GM12878 (cell line): ENCODE measurements at regions not wholly inside any gene's neighbourhood (a gene's known extent, or its start where the extent isn't known, plus 50 kb on each side); places are given as distances from the start of the nearest gene placed in this dataset.
"Not testable (repeated sequence)": the region's sequence is repeated elsewhere in the genome, so short reads cannot be mapped to it uniquely, and the experiment has no call there.

Experiments used
- ATAC-seq: fragments of 200-7000 bp; cut with Tn5 transposase; 3 replicates; pipeline ENCODE4 v1.9.1; 2020; ENCODE audit warnings: mild to moderate bottlenecking, moderate library complexity
- BruUV-seq: library from RNA; stranded (reverse); fragments of 400-500 nt; replicated peaks from 2 replicates; lab custom pipeline; 2021; lab: Mats Ljungman, UMichigan
- CTCF ChIA-PET: fragments of 300-600 bp; sonication (Branson Sonifier 250); formaldehyde crosslinking; extraction: SDS; loops from one replicate; lab custom pipeline; 2021; ENCODE audit warnings: inconsistent platforms; lab: Yijun Ruan, JAX
- POLR2A ChIA-PET: fragments of 350-600 bp; formaldehyde crosslinking; extraction: SDS; loops from one replicate; lab custom pipeline; 2021; ENCODE audit warnings: inconsistent platforms; lab: Charles Lee
- RAD21 ChIA-PET: fragments of 300-600 bp; sonication (Branson Sonifier 250); formaldehyde crosslinking; loops from one replicate; lab custom pipeline; 2023; ENCODE audit warnings: antibody characterized with exemption; ENCODE audit not compliant: unreplicated experiment; lab: Charles Lee
- SMC1A ChIA-PET: fragments of 300-600 bp; sonication (Branson Sonifier 250); formaldehyde crosslinking; loops from one replicate; lab custom pipeline; 2023; ENCODE audit not compliant: unreplicated experiment, uncharacterized antibody; lab: Charles Lee
- DNase-seq: peaks from one replicate; pipeline ENCODE4 v3.0.0-alpha.2; 2011; ENCODE audit warnings: low read depth, low spot score
- FAIRE-seq: peaks from 3 replicates; lab custom pipeline; 2011; peaks lifted over from hg19 to GRCh38; lab: Jason Lieb, UNC
- H2AFZ ChIP-seq: 2 replicates; pipeline ENCODE4 v1.6.0; 2011; ENCODE audit warnings: low read depth, low read length, control low read depth; ENCODE audit not compliant: control insufficient read depth
- H3K27ac ChIP-seq: 2 replicates; pipeline ENCODE4 v1.5.1; 2011; ENCODE audit warnings: control low read depth; ENCODE audit not compliant: control insufficient read depth, insufficient read depth
- H3K27me3 ChIP-seq, 2 experiments: replicated peaks in 1 of 2; 2 replicates each; pipeline versions ENCODE4 v1.6.0 to v1.6.1; 2011; ENCODE audit warnings: low read length in 1 of 2; ENCODE audit not compliant: control insufficient read depth in 2 of 2, insufficient read depth in 2 of 2
- H3K36me3 ChIP-seq, 2 experiments: 2 replicates each; pipeline ENCODE4 v1.5.1; 2011; ENCODE audit warnings: low read length in 1 of 2; ENCODE audit not compliant: control insufficient read depth in 2 of 2, insufficient read depth in 2 of 2
- H3K4me1 ChIP-seq: 2 replicates; pipeline ENCODE4 v1.6.1; 2011; ENCODE audit warnings: mild to moderate bottlenecking, low read length, moderate library complexity, mixed read lengths; ENCODE audit not compliant: control insufficient read depth, insufficient read depth
- H3K4me2 ChIP-seq: 2 replicates; pipeline ENCODE4 v1.6.0; 2011; ENCODE audit warnings: control low read depth; ENCODE audit not compliant: control insufficient read depth, insufficient read depth
- H3K4me3 ChIP-seq: fragments of 200-600 bp; sonication (generic); 2 replicates; pipeline ENCODE4 v1.5.1; 2016
- H3K79me2 ChIP-seq: 2 replicates; pipeline ENCODE4 v1.6.0; 2011; ENCODE audit warnings: low read length; ENCODE audit not compliant: control insufficient read depth, insufficient read depth
- H3K9ac ChIP-seq: 2 replicates; pipeline ENCODE4 v1.8.0; 2011; ENCODE audit warnings: low read length, control low read depth, mixed read lengths; ENCODE audit not compliant: control insufficient read depth, insufficient read depth
- H3K9me3 ChIP-seq: replicated peaks from 3 replicates; pipeline ENCODE4 v1.5.1; 2011; ENCODE audit warnings: mild to moderate bottlenecking, low read length; ENCODE audit not compliant: control insufficient read depth, insufficient read depth
- H4K20me1 ChIP-seq: 2 replicates; pipeline ENCODE4 v1.6.0; 2011; ENCODE audit not compliant: control insufficient read depth, insufficient read depth
- CHD2 ChIP-seq: IDR thresholded peaks from 2 replicates; pipeline ENCODE4 v1.6.1; 2011; ENCODE audit warnings: low read depth, low read length, improper control_type of control experiment, borderline replicate concordance
- CREB1 ChIP-seq: IDR thresholded peaks from 2 replicates; pipeline ENCODE4 v1.6.1; 2012; ENCODE audit warnings: low read depth, mild to moderate bottlenecking, inconsistent platforms
- IRF4 ChIP-seq: IDR thresholded peaks from 2 replicates; pipeline ENCODE4 v1.6.1; 2011; ENCODE audit warnings: low read depth, low read length
- MTA2 ChIP-seq: fragments of 450-650 bp; IDR thresholded peaks from 2 replicates; pipeline ENCODE4 v1.6.1; 2016; ENCODE audit warnings: low read depth, mild to moderate bottlenecking, moderate library complexity
- RB1 ChIP-seq: fragments of 450-650 bp; formaldehyde crosslinking; IDR thresholded peaks from 2 replicates; pipeline ENCODE4 v1.6.1; 2017; ENCODE audit warnings: mild to moderate bottlenecking, borderline replicate concordance
- TAF1 ChIP-seq: IDR thresholded peaks from 2 replicates; pipeline ENCODE4 v1.6.1; 2011; ENCODE audit warnings: mild to moderate bottlenecking, low read depth, low read length, borderline replicate concordance
- ZNF384 ChIP-seq: IDR thresholded peaks from 2 replicates; pipeline ENCODE4 v1.6.1; 2012; ENCODE audit warnings: low read depth, mild to moderate bottlenecking, low read length, improper control_type of control experiment, borderline replicate concordance
- WGBS: methylation state at CpG from one replicate; pipeline ENCODE4 v1.1.6; 2016; ENCODE audit warnings: low lambda C conversion rate; ENCODE audit not compliant: insufficient replicate concordance, insufficient coverage; ENCODE audit errors: missing lambda C conversion rate; 5-methylcytosine and 5-hydroxymethylcytosine counted together
- in situ Hi-C: fragments of 300-500 bp; cut with MboI; formaldehyde crosslinking; loops from 9 replicates; pipeline ENCODE4 v1.14.3; 2018; ENCODE audit warnings: mixed read lengths
- intact Hi-C: fragments of 100-400 bp; cut with micrococcal nuclease; formaldehyde crosslinking; loops from one replicate; pipeline ENCODE4 v1.14.2; 2022; ENCODE audit not compliant: unreplicated experiment
- TF ChIP-seq, protein P1 (sequence below): IDR thresholded peaks from 2 replicates; pipeline ENCODE4 v1.6.1; 2012; ENCODE audit warnings: low read depth, low read length, improper control_type of control experiment
- TF ChIP-seq, protein P2 (sequence below): fragments of 450-650 bp; formaldehyde crosslinking; IDR thresholded peaks from 2 replicates; pipeline ENCODE4 v1.5.0; 2022; ENCODE audit warnings: mild to moderate bottlenecking, missing genetic modification characterization
- TF ChIP-seq, protein P3 (sequence below): fragments of 450-650 bp; IDR thresholded peaks from 2 replicates; pipeline ENCODE4 v1.6.1; 2016; ENCODE audit warnings: mild to moderate bottlenecking

DNA sequence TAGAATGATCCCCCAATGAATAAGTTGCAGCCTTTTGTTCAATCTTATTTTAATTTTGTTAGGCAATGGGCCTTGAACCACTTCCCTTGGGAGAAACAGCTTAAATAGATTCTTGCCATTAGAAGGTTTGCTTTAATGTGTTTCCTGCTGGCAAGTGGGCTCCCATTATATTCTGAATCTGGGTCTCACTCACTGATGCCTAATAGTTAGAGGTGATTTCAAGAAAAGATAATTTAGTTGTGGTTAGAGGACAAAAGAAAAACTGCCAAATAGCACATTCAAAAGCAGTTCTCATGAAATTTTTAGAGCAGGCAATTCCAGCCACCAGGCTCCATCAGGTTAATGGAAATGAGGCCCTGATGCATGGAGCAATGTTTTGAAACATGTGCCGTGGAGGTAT is 362.6 kb upstream of the CHORDC1 start (continued):
- TF ChIP-seq, protein P1, sequence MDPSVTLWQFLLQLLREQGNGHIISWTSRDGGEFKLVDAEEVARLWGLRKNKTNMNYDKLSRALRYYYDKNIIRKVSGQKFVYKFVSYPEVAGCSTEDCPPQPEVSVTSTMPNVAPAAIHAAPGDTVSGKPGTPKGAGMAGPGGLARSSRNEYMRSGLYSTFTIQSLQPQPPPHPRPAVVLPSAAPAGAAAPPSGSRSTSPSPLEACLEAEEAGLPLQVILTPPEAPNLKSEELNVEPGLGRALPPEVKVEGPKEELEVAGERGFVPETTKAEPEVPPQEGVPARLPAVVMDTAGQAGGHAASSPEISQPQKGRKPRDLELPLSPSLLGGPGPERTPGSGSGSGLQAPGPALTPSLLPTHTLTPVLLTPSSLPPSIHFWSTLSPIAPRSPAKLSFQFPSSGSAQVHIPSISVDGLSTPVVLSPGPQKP, result no peak
- TF ChIP-seq CHD2 (no peak), CREB1 (no peak), MTA2 (no peak)

DNA sequence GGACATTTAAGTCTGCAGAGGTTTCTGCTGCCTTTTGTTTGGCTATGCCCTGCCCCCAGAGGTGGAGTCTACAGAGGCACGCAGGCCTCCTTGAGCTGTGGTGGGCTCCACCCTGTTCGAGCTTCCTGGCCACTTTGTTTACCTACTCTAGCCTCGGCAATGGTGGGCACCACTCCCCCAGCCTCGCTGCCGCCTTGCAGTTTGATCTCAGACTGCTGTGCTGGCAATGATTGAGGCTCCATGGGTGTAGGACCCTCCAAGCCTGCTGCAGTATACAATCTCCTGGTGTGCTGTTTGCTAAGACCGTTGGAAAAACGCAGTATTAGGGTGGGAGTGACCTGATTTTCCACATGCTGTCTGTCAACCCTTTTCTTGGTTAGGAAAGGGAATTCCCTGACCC is 360.1 kb upstream of the CHORDC1 start:
- RAD21 ChIA-PET, SMC1A ChIA-PET: not testable (repeated sequence)

DNA sequence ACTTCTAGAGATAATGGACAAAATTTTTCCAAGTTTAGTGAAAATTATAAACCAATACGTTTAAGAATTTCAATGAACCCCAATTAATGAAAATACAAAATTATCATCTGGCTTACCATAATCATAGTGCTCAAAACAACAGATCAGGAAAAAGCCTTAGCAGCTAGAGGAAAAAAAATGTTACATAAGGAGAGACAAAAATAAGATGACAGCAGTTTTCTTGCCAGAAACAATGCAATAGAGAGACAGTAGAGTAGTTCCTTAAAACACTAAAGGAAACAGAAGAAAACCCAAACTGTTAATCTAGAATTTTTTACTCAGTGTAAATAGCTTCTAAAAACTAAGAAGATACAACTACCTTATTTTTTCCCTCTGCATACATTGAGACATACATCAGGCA is 341.7 kb upstream of the CHORDC1 start:
- SMC1A ChIA-PET, result interaction anchor here (1.0 kb wide), 1 partner anchor 21 kb away, joined by 3 read pairs; no protein-coding TSS in a partner anchor
- RAD21 ChIA-PET, result interaction anchor here (1.5 kb wide), 1 partner anchor 75 kb away, joined by 4 read pairs; no protein-coding TSS in a partner anchor
- no peak overlapping the region for H3K9ac ChIP-seq
- no peaks in the 10 kb centered on the region for H4K20me1 ChIP-seq
- POLR2A ChIA-PET, result no interaction called here
- H3K4me2 ChIP-seq, result no peak overlapping the region
- DNase-seq (no peak), FAIRE-seq (no peak), ATAC-seq (no peak)
- 0% methylated on average over 1 of the region's 1 CpG for WGBS
- no peaks in the 10 kb centered on the region for H3K79me2 ChIP-seq
- H3K27ac ChIP-seq, result no peak overlapping the region
- H3K36me3 ChIP-seq, result no peaks in the 10 kb centered on the region
- no peak overlapping the region for H2AFZ ChIP-seq
- intact Hi-C loops (no loop called here), in situ Hi-C loops (no loop called here)
- no peak overlapping the region for H3K4me3 ChIP-seq
- CTCF ChIA-PET, result interaction anchor here (1.0 to 1.9 kb wide), 2 partner anchors 12 to 18 kb away, joined by 3 to 6 read pairs; no protein-coding TSS in a partner anchor
- H3K27me3 ChIP-seq, result no peaks in the 10 kb centered on the region
- H3K9me3 ChIP-seq, result no peaks in the 10 kb centered on the region
- BruUV-seq, result no TSS peak
- H3K4me1 ChIP-seq, result no peaks in the 10 kb centered on the region
- TF ChIP-seq TAF1, result no peak
- no peak for TF ChIP-seq CREB1
- TF ChIP-seq ZNF384, result no peak
- TF ChIP-seq, protein P2, sequence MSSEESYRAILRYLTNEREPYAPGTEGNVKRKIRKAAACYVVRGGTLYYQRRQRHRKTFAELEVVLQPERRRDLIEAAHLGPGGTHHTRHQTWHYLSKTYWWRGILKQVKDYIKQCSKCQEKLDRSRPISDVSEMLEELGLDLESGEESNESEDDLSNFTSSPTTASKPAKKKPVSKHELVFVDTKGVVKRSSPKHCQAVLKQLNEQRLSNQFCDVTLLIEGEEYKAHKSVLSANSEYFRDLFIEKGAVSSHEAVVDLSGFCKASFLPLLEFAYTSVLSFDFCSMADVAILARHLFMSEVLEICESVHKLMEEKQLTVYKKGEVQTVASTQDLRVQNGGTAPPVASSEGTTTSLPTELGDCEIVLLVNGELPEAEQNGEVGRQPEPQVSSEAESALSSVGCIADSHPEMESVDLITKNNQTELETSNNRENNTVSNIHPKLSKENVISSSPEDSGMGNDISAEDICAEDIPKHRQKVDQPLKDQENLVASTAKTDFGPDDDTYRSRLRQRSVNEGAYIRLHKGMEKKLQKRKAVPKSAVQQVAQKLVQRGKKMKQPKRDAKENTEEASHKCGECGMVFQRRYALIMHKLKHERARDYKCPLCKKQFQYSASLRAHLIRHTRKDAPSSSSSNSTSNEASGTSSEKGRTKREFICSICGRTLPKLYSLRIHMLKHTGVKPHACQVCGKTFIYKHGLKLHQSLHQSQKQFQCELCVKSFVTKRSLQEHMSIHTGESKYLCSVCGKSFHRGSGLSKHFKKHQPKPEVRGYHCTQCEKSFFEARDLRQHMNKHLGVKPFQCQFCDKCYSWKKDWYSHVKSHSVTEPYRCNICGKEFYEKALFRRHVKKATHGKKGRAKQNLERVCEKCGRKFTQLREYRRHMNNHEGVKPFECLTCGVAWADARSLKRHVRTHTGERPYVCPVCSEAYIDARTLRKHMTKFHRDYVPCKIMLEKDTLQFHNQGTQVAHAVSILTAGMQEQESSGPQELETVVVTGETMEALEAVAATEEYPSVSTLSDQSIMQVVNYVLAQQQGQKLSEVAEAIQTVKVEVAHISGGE (CRISPR knock-in tag), result no peak
- TF ChIP-seq, protein P3, sequence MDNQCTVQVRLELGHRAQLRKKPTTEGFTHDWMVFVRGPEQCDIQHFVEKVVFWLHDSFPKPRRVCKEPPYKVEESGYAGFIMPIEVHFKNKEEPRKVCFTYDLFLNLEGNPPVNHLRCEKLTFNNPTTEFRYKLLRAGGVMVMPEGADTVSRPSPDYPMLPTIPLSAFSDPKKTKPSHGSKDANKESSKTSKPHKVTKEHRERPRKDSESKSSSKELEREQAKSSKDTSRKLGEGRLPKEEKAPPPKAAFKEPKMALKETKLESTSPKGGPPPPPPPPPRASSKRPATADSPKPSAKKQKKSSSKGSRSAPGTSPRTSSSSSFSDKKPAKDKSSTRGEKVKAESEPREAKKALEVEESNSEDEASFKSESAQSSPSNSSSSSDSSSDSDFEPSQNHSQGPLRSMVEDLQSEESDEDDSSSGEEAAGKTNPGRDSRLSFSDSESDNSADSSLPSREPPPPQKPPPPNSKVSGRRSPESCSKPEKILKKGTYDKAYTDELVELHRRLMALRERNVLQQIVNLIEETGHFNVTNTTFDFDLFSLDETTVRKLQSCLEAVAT, result no peak
- TF ChIP-seq RB1, result no peak
- no peak for TF ChIP-seq IRF4

More for the DNA sequence above, 360.1 kb upstream of the CHORDC1 start:
- H3K27me3 ChIP-seq, H3K9ac ChIP-seq, BruUV-seq, POLR2A ChIA-PET, H3K9me3 ChIP-seq, H4K20me1 ChIP-seq, ATAC-seq, H2AFZ ChIP-seq, FAIRE-seq, intact Hi-C loops, DNase-seq, in situ Hi-C loops, H3K79me2 ChIP-seq, H3K36me3 ChIP-seq, H3K4me3 ChIP-seq, H3K4me1 ChIP-seq, H3K4me2 ChIP-seq, H3K27ac ChIP-seq: not testable (repeated sequence)
- WGBS, result 22% methylated on average over 7 of the region's 7 CpGs
- CTCF ChIA-PET, result interaction anchor here (0.6 kb wide), 1 partner anchor 73 kb away, joined by 3 read pairs; no protein-coding TSS in a partner anchor
